IMR-90 (cell line): ENCODE measurements at regions not wholly inside any gene's neighbourhood (a gene's known extent, or its start where the extent isn't known, plus 50 kb on each side); places are given as distances from the start of the nearest gene placed in this dataset.

ENCODE experiments used
- CTCF ChIP-seq: conservative IDR thresholded peaks from 2 replicates; pipeline ENCODE4 v1.5.1; 2012; ENCODE audit warnings: mild to moderate bottlenecking, low read depth, low read length, improper control_type of control experiment
- NFE2L2 ChIP-seq: fragments of 150-350 bp; IDR thresholded peaks from 2 replicates; pipeline ENCODE4 v1.6.1; 2016; ENCODE audit warnings: low read depth, mild to moderate bottlenecking, low read length
- POLR2A ChIP-seq: IDR thresholded peaks from 2 replicates; pipeline ENCODE4 v1.6.1; 2012; ENCODE audit warnings: mild to moderate bottlenecking, low read depth, low read length
- RFX5 ChIP-seq: IDR thresholded peaks from 2 replicates; pipeline ENCODE4 v1.8.0; 2012; ENCODE audit warnings: low read depth, mild to moderate bottlenecking, low read length, moderate library complexity

GRCh38 chr15:62498278-62498677 lies 333.2 kb upstream of the C2CD4B start:
- TF ChIP-seq NFE2L2 = no peak
- no peak for TF ChIP-seq POLR2A
- no peak for TF ChIP-seq CTCF
- no peak for TF ChIP-seq RFX5
